SU-DHL-6 (cell line): ENCODE measurements at regions not wholly inside any gene's neighbourhood (a gene's known extent, or its start where the extent isn't known, plus 50 kb on each side); places are given as distances from the start of the nearest gene placed in this dataset.

Source experiments
- H2AFZ ChIP-seq: fragments of 200-600 bp; sonication (generic); 2 replicates; pipeline ENCODE4 v1.6.1; 2014; ENCODE audit warnings: low read depth, mild to moderate bottlenecking, moderate library complexity, mixed read lengths, antibody characterized with exemption, low read length; ENCODE audit not compliant: severe bottlenecking
- H3F3A ChIP-seq: fragments of 200-600 bp; shearing (Covaris generic); 2 replicates; pipeline ENCODE4 v1.6.0; 2016; ENCODE audit warnings: antibody characterized with exemption, mild to moderate bottlenecking; ENCODE audit not compliant: insufficient read depth
- H3K27ac ChIP-seq: fragments of 200-600 bp; sonication (generic); 2 replicates; pipeline ENCODE4 v1.5.1; 2016; ENCODE audit warnings: low read depth, mild to moderate bottlenecking, low read length, moderate library complexity, mixed read lengths
- H3K27me3 ChIP-seq: fragments of 200-600 bp; sonication (generic), shearing (Covaris generic); 2 replicates; pipeline ENCODE4 v1.6.0; 2014; ENCODE audit warnings: mild to moderate bottlenecking, low read length
- H3K36me3 ChIP-seq: fragments of 200-600 bp; sonication (generic); 2 replicates; pipeline ENCODE4 v1.6.1; 2014; ENCODE audit warnings: mild to moderate bottlenecking, low read length, mixed read lengths
- H3K4me2 ChIP-seq: fragments of 300-600, 200-600 bp; shearing (Covaris generic), sonication (generic); 2 replicates; pipeline ENCODE4 v1.6.0; 2014; ENCODE audit warnings: low read length, low read depth, mild to moderate bottlenecking; ENCODE audit not compliant: poor library complexity, severe bottlenecking
- H3K4me3 ChIP-seq: fragments of 200-600 bp; sonication (generic); 2 replicates; pipeline ENCODE4 v1.5.1; 2014; ENCODE audit warnings: antibody characterized with exemption, low read length, mild to moderate bottlenecking, mixed read lengths; ENCODE audit not compliant: insufficient read depth, poor library complexity, severe bottlenecking
- H3K79me2 ChIP-seq: fragments of 200-600 bp; sonication (generic); 2 replicates; pipeline ENCODE4 v1.6.1; 2014; ENCODE audit warnings: mild to moderate bottlenecking, low read length, moderate library complexity; ENCODE audit not compliant: insufficient read depth
- H3K9ac ChIP-seq: fragments of 200-600 bp; sonication (generic); 2 replicates; pipeline ENCODE4 v1.7.0; 2014; ENCODE audit warnings: mild to moderate bottlenecking, low read length
- H3K9me2 ChIP-seq: fragments of 200-600 bp; sonication (generic); replicated peaks from 2 replicates; pipeline ENCODE4 v1.6.1; 2014; ENCODE audit warnings: low read length; ENCODE audit not compliant: insufficient read depth
- H3K9me3 ChIP-seq: fragments of 200-600 bp; sonication (generic); 2 replicates; pipeline ENCODE4 v1.6.1; 2014; ENCODE audit warnings: low read length, mixed read lengths; ENCODE audit not compliant: insufficient read depth
- H4K20me1 ChIP-seq: fragments of 200-600 bp; sonication (generic); 2 replicates; pipeline ENCODE4 v1.6.1; 2014; ENCODE audit warnings: low read depth, mild to moderate bottlenecking, antibody characterized with exemption, low read length, moderate library complexity, mixed read lengths
- CTCF ChIP-seq: fragments of 200-600 bp; sonication (generic); IDR thresholded peaks from one replicate; pipeline ENCODE4 v1.5.1; 2017; ENCODE audit warnings: antibody characterized with exemption, mild to moderate bottlenecking, low read length, moderate library complexity; ENCODE audit not compliant: insufficient read depth, poor library complexity, severe bottlenecking
- EZH2phosphoT487 ChIP-seq: fragments of 200-600 bp; sonication (generic), shearing (Covaris generic); conservative IDR thresholded peaks from 2 replicates; pipeline ENCODE4 v1.6.1; 2018; ENCODE audit warnings: mild to moderate bottlenecking, antibody characterized with exemption, low read length, moderate library complexity, mixed read lengths

DNA sequence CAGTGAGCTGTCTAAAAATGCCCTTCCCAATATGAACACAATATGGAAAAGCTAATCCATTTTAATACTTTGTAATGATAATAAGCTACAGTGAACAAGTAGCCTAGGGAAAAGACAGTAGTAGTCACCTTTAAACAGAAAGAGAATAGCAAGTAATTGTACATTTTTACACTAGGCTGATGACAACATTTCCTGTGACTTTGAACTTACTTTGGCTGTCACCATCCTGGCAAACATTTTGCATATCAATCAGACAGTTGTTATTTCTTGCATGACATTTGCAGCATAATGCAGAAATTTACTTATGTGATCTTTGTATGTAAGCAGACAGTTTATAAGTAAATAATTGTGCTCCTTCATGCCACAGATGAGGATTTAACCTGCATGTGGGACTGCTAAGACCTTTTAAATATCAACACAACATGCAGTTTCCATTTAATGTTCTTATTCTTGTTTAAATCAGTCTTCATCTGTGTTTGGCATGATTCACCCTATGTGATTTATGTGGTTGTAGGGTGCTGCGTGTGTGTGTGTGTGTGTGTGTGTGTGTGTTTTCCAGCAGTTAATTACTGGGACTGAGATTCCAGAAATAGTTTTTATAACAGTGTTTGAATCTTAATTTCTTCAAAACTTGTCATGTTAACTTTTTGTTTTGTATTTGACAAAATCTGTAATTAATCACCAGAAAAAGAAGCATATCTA is 997.1 kb upstream of the ARRDC3 start:
- H3K9me2 ChIP-seq, result no peaks in the 10 kb centered on the region
- TF ChIP-seq CTCF (no peak), EZH2phosphoT487 (no peak)
- no peaks in the 10 kb centered on the region for H3K79me2 ChIP-seq

GRCh38 chr5:92378966-92379611 is 996.0 kb upstream of the ARRDC3 start:
- H3K79me2 ChIP-seq, result no peaks in the 10 kb centered on the region
- TF ChIP-seq CTCF (no peak), EZH2phosphoT487 (no peak)
- no peaks in the 10 kb centered on the region for H4K20me1 ChIP-seq
- no peaks in the 10 kb centered on the region for H3K36me3 ChIP-seq
- H3K4me3 ChIP-seq, result no peak overlapping the region
- no peaks in the 10 kb centered on the region for H3K27me3 ChIP-seq
- no peaks in the 10 kb centered on the region for H3K9me2 ChIP-seq
- H3K4me2 ChIP-seq, result no peak overlapping the region
- H3F3A ChIP-seq, result no peaks in the 10 kb centered on the region
- no peak overlapping the region for H3K9ac ChIP-seq
- no peak overlapping the region for H3K27ac ChIP-seq
- H3K9me3 ChIP-seq, result no peaks in the 10 kb centered on the region
- no peak overlapping the region for H2AFZ ChIP-seq

More for the DNA sequence above, 997.1 kb upstream of the ARRDC3 start:
- no peaks in the 10 kb centered on the region for H3F3A ChIP-seq
- H3K27ac ChIP-seq, result no peak overlapping the region
- H3K9me3 ChIP-seq, result no peaks in the 10 kb centered on the region
- no peak overlapping the region for H2AFZ ChIP-seq
- H3K9ac ChIP-seq, result no peak overlapping the region
- H3K4me3 ChIP-seq, result no peak overlapping the region
- H3K36me3 ChIP-seq, result no peaks in the 10 kb centered on the region
- no peaks in the 10 kb centered on the region for H4K20me1 ChIP-seq
- no peak overlapping the region for H3K4me2 ChIP-seq
- no peaks in the 10 kb centered on the region for H3K27me3 ChIP-seq

- no peaks in the 10 kb centered on the region for H3F3A ChIP-seq
- H3K27ac ChIP-seq, result no peak overlapping the region
- no peak overlapping the region for H2AFZ ChIP-seq
- no peaks in the 10 kb centered on the region for H3K27me3 ChIP-seq
- no peak overlapping the region for H3K4me2 ChIP-seq
- TF ChIP-seq CTCF (no peak), EZH2phosphoT487 (no peak)
- H3K79me2 ChIP-seq, result no peaks in the 10 kb centered on the region
- H3K9me2 ChIP-seq, result no peaks in the 10 kb centered on the region
- no peaks in the 10 kb centered on the region for H4K20me1 ChIP-seq
- no peaks in the 10 kb centered on the region for H3K9me3 ChIP-seq
- no peaks in the 10 kb centered on the region for H3K36me3 ChIP-seq
- H3K4me3 ChIP-seq, result no peak overlapping the region
- no peak overlapping the region for H3K9ac ChIP-seq
Observed at GRCh38 chr5:92374859-92375258, 991.7 kb upstream of the ARRDC3 start.
